SK-N-SH treated with all-trans-retinoic acid at 6 μM for 48 hours (cell line): ENCODE measurements at regions not wholly inside any gene's neighbourhood (a gene's known extent, or its start where the extent isn't known, plus 50 kb on each side); places are given as distances from the start of the nearest gene placed in this dataset.

Source experiments
- CREB5 ChIP-seq: fragments of 250-450 bp; sonication (Bioruptor Pico); IDR thresholded peaks from 2 replicates; pipeline ENCODE4 v1.5.1; 2020; ENCODE audit warnings: low read depth, mild to moderate bottlenecking, moderate library complexity
- CSRNP3 ChIP-seq: fragments of 250-450 bp; sonication (Bioruptor Pico); IDR thresholded peaks from 2 replicates; pipeline ENCODE4 v1.5.1; 2021; ENCODE audit warnings: mild to moderate bottlenecking, moderate library complexity
- OSR1 ChIP-seq: fragments of 250-450 bp; sonication (Bioruptor Pico); IDR thresholded peaks from 2 replicates; pipeline ENCODE4 v1.8.0; 2022; ENCODE audit warnings: moderate library complexity, mild to moderate bottlenecking, inconsistent platforms
- PATZ1 ChIP-seq: fragments of 250-450 bp; sonication (Bioruptor Pico); IDR thresholded peaks from 2 replicates; pipeline ENCODE4 v1.8.0; 2020; ENCODE audit warnings: mild to moderate bottlenecking, moderate library complexity, borderline replicate concordance
- POU6F1 ChIP-seq: fragments of 250-450 bp; sonication (Bioruptor Pico); IDR thresholded peaks from 2 replicates; pipeline ENCODE4 v1.8.0; 2021; ENCODE audit warnings: low read depth, mild to moderate bottlenecking, moderate library complexity, borderline replicate concordance
- ZNF70 ChIP-seq: fragments of 450-650 bp; formaldehyde crosslinking; IDR thresholded peaks from 2 replicates; pipeline ENCODE4 v1.5.0; 2020; ENCODE audit warnings: mild to moderate bottlenecking, moderate library complexity

GRCh38 chr6:22627644-22628043 lies 58.3 kb downstream of the HDGFL1 start:
- no peak for TF ChIP-seq CSRNP3 (CRISPR knock-in tag)
- TF ChIP-seq PATZ1 (CRISPR knock-in tag), result no peak
- TF ChIP-seq OSR1 (CRISPR knock-in tag), result no peak
- TF ChIP-seq POU6F1, result no peak
- no peak for TF ChIP-seq CREB5 (CRISPR knock-in tag)
- TF ChIP-seq ZNF70 (CRISPR knock-in tag), result no peak
